ENCODE measurements at regions not wholly inside any gene's neighbourhood (a gene's known extent, or its start where the extent isn't known, plus 50 kb on each side); places are given as distances from the start of the nearest gene placed in this dataset.

DNA sequence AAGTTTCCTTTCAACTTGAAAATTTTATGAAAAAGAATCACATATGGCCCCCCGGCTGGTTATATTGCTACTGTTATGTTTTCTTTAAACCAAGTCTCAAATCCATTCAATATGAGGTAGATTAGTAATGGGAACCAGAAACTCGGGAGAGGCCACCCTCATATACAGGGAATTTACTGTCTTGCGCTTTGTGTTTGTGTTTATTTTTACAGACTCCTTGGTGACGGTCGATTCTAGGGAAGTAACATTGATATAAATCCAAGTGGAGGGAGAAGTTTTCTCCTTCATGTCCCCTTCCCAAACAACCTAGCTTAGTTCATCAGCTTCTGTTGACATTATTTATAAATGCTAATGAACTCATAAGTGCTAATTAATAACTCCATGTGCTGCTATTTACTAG lies 163.5 kb upstream of the LMO4 start:
- TF ChIP-seq CHD2 (IDR thresholded peaks at IDR 0.05; ENCODE audit: low read length, partially characterized antibody), result no peak
- TF ChIP-seq, protein P1, sequence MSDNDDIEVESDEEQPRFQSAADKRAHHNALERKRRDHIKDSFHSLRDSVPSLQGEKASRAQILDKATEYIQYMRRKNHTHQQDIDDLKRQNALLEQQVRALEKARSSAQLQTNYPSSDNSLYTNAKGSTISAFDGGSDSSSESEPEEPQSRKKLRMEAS (IDR thresholded peaks at IDR 0.05; ENCODE audit: low read depth), result no peak
- TF ChIP-seq YY1 (IDR thresholded peaks at IDR 0.05; ENCODE audit: low read depth), result no peak
- TF ChIP-seq, protein P2, sequence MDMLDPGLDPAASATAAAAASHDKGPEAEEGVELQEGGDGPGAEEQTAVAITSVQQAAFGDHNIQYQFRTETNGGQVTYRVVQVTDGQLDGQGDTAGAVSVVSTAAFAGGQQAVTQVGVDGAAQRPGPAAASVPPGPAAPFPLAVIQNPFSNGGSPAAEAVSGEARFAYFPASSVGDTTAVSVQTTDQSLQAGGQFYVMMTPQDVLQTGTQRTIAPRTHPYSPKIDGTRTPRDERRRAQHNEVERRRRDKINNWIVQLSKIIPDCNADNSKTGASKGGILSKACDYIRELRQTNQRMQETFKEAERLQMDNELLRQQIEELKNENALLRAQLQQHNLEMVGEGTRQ (IDR thresholded peaks at IDR 0.05; ENCODE audit: borderline replicate concordance, low read depth, low read length), result no peak
- TF ChIP-seq TAF1 (IDR thresholded peaks at IDR 0.05; ENCODE audit: borderline replicate concordance, low read depth, low read length), result no peak
- no peak for TF ChIP-seq FOXM1 (IDR thresholded peaks at IDR 0.05; ENCODE audit: low read depth)
- TF ChIP-seq, protein P3, sequence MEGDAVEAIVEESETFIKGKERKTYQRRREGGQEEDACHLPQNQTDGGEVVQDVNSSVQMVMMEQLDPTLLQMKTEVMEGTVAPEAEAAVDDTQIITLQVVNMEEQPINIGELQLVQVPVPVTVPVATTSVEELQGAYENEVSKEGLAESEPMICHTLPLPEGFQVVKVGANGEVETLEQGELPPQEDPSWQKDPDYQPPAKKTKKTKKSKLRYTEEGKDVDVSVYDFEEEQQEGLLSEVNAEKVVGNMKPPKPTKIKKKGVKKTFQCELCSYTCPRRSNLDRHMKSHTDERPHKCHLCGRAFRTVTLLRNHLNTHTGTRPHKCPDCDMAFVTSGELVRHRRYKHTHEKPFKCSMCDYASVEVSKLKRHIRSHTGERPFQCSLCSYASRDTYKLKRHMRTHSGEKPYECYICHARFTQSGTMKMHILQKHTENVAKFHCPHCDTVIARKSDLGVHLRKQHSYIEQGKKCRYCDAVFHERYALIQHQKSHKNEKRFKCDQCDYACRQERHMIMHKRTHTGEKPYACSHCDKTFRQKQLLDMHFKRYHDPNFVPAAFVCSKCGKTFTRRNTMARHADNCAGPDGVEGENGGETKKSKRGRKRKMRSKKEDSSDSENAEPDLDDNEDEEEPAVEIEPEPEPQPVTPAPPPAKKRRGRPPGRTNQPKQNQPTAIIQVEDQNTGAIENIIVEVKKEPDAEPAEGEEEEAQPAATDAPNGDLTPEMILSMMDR (IDR thresholded peaks at IDR 0.05), result no peak
- TF ChIP-seq GATA2 (CRISPR knock-in tag; IDR thresholded peaks at IDR 0.05), result no peak
- no peak for TF ChIP-seq TEAD4 (IDR thresholded peaks at IDR 0.05; ENCODE audit: borderline replicate concordance, insufficient read depth)
- TF ChIP-seq, protein P4, sequence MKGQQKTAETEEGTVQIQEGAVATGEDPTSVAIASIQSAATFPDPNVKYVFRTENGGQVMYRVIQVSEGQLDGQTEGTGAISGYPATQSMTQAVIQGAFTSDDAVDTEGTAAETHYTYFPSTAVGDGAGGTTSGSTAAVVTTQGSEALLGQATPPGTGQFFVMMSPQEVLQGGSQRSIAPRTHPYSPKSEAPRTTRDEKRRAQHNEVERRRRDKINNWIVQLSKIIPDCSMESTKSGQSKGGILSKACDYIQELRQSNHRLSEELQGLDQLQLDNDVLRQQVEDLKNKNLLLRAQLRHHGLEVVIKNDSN (IDR thresholded peaks at IDR 0.05; ENCODE audit: borderline replicate concordance, low read depth), result no peak
- no peak for TF ChIP-seq TCF12 (IDR thresholded peaks at IDR 0.05)
- TF ChIP-seq ELF1 (IDR thresholded peaks at IDR 0.05), result no peak
- no peak for TF ChIP-seq RFX5 (IDR thresholded peaks at IDR 0.05; ENCODE audit: low read length)
- TF ChIP-seq RCOR1 (IDR thresholded peaks at IDR 0.05; ENCODE audit: low read length), result no peak
- no peak overlapping the region for H3K4me2 ChIP-seq
- ChIA-PET POLR2A (no interaction called here), CTCF (interaction anchor here (1.4 kb wide), 1 partner anchor 32 kb away, joined by 3 read pairs; no protein-coding TSS in a partner anchor)
- WGBS (ENCODE audit: low lambda C conversion rate), result 62% methylated on average over 5 of the region's 5 CpGs
- H3F3A ChIP-seq (replicated peaks; ENCODE audit: insufficient read depth), result no peaks in the 10 kb centered on the region
- H3K36me3 ChIP-seq (replicated peaks in 1 of 2; ENCODE audit: control insufficient read depth in 1 of 2, insufficient read depth in 2 of 2, low read length in 1 of 2), result no peaks in the 10 kb centered on the region
- H3K9ac ChIP-seq, result no peak overlapping the region
- no peaks in the 10 kb centered on the region for H3K9me2 ChIP-seq
- no peak overlapping the region for H3K4me3 ChIP-seq (ENCODE audit: low read depth in 2 of 2, low read length in 1 of 2)
- H3K9me3 ChIP-seq, result no peaks in the 10 kb centered on the region
- H3K27me3 ChIP-seq (ENCODE audit: insufficient read depth), result no peaks in the 10 kb centered on the region
- H3K4me1 ChIP-seq (ENCODE audit: control insufficient read depth in 1 of 2, insufficient read depth in 2 of 2, low read depth in 1 of 2, low read length in 1 of 2), result no peaks in the 10 kb centered on the region
- H3K27ac ChIP-seq (ENCODE audit: low read depth in 2 of 2, low read length in 1 of 2), result no peak overlapping the region
- DNase-seq, result no peak
- H3K79me2 ChIP-seq (ENCODE audit: insufficient read depth), result no peaks in the 10 kb centered on the region
- no peak overlapping the region for H2AFZ ChIP-seq (ENCODE audit: low read depth)
- no peaks in the 10 kb centered on the region for H4K20me1 ChIP-seq (ENCODE audit: insufficient read depth)

DNA sequence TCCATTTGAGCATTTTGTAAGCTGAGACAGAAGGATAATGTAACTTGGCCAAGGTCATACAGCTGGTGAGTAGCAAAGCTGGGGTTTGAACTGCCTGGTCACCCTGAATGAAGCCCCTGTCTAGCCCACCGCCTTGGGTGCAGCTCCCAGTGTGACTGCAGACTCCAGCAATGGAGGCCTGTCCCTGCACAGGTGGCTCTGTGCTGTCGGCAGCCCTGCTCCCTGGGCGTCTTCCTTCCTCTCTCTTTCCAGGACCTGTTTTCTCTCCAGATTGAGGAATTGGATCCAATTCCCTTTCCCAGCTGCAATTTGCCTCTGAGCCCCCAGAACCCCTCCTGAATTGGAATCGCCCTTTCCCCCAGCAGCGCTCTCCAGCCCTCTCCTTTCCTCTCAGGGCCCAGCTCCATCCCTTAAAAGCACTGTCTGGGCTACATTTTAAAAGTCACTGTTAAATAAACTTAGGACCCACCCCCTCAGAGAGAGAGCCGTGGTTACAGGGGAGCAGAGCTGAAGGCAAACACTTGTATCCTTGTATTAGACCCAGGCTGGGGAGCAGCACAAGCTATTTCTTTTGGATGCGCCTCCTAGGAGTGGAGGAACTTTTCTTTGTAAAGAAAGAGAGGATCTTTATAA lies 161.4 kb upstream of the LMO4 start:
- Histone ChIP-seq H3K4me2 (no peak overlapping the region), H2AFZ (ENCODE audit: low read depth) (no peak overlapping the region), H3F3A (replicated peaks; ENCODE audit: insufficient read depth) (no peaks in the 10 kb centered on the region), H3K4me3 (ENCODE audit: low read depth in 2 of 2, low read length in 1 of 2) (no peak overlapping the region), H3K4me1 (ENCODE audit: control insufficient read depth in 1 of 2, insufficient read depth in 2 of 2, low read depth in 1 of 2, low read length in 1 of 2) (no peaks in the 10 kb centered on the region), H3K9me2 (no peaks in the 10 kb centered on the region), H3K27me3 (ENCODE audit: insufficient read depth) (no peaks in the 10 kb centered on the region), H3K9me3 (no peaks in the 10 kb centered on the region), H3K36me3 (replicated peaks in 1 of 2; ENCODE audit: control insufficient read depth in 1 of 2, insufficient read depth in 2 of 2, low read length in 1 of 2) (no peaks in the 10 kb centered on the region), H3K9ac (no peak overlapping the region), H3K27ac (ENCODE audit: low read depth in 2 of 2, low read length in 1 of 2) (no peak overlapping the region), H4K20me1 (ENCODE audit: insufficient read depth) (no peaks in the 10 kb centered on the region), H3K79me2 (ENCODE audit: insufficient read depth) (no peaks in the 10 kb centered on the region)
- POLR2A ChIA-PET, result no interaction called here
- 69% methylated on average over 7 of the region's 7 CpGs for WGBS (ENCODE audit: low lambda C conversion rate)
- CTCF ChIA-PET, result interaction anchor here (1.3 kb wide), 1 partner anchor 126 kb away, joined by 5 read pairs; no protein-coding TSS in a partner anchor
- DNase-seq, result no peak
- TF ChIP-seq JUND (IDR thresholded peaks at IDR 0.05), result no peak
- TF ChIP-seq, protein P5, sequence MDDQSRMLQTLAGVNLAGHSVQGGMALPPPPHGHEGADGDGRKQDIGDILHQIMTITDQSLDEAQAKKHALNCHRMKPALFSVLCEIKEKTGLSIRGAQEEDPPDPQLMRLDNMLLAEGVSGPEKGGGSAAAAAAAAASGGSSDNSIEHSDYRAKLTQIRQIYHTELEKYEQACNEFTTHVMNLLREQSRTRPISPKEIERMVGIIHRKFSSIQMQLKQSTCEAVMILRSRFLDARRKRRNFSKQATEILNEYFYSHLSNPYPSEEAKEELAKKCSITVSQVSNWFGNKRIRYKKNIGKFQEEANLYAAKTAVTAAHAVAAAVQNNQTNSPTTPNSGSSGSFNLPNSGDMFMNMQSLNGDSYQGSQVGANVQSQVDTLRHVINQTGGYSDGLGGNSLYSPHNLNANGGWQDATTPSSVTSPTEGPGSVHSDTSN (IDR thresholded peaks at IDR 0.05), result no peak
- TF ChIP-seq NRF1 (IDR thresholded peaks at IDR 0.05; ENCODE audit: low read depth, low read length), result no peak
- no peak for TF ChIP-seq RXRA (IDR thresholded peaks at IDR 0.05; ENCODE audit: borderline replicate concordance, low read depth)
- no peak for TF ChIP-seq POLR2AphosphoS5 (IDR thresholded peaks at IDR 0.05; ENCODE audit: low read depth, low read length)
- no peak for TF ChIP-seq CHD2 (IDR thresholded peaks at IDR 0.05; ENCODE audit: low read length, partially characterized antibody)
- TF ChIP-seq TEAD4 (IDR thresholded peaks at IDR 0.05; ENCODE audit: borderline replicate concordance, insufficient read depth), result no peak
- TF ChIP-seq YY1 (IDR thresholded peaks at IDR 0.05; ENCODE audit: low read depth), result no peak
- TF ChIP-seq TAF1 (IDR thresholded peaks at IDR 0.05; ENCODE audit: borderline replicate concordance, low read depth, low read length), result no peak
- TF ChIP-seq, protein P4 (IDR thresholded peaks at IDR 0.05; ENCODE audit: borderline replicate concordance, low read depth), result no peak
- TF ChIP-seq GATA2 (CRISPR knock-in tag; IDR thresholded peaks at IDR 0.05), result no peak
- no peak for TF ChIP-seq MEF2A (IDR thresholded peaks at IDR 0.05; ENCODE audit: borderline replicate concordance, low read depth)
- TF ChIP-seq RAD21 (IDR thresholded peaks at IDR 0.05; ENCODE audit: low read length), result no peak

Measured in SK-N-SH (cell line).